ENCODE measurements at regions not wholly inside any gene's neighbourhood (a gene's known extent, or its start where the extent isn't known, plus 50 kb on each side); places are given as distances from the start of the nearest gene placed in this dataset.

DNA sequence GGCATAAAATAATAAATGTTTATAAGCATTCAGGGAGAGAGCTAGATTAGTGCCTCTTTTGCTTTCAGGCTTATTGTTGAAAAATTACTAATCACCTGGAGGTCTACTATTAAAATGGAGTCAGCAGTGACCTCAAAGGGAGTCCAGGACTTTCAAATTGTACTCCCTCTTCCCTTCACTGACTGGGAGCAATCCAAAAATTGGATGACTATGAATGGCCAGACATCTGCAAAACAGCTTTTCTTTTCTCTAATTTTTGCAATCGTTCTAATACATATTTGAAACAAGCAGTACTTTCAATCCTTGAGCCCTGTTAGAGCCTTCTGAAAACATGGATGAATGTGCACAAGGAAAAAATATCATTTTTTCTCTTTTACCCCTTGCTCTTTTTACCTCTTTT is 461.8 kb downstream of the TMEM232 start:
- TF ChIP-seq, protein P1, sequence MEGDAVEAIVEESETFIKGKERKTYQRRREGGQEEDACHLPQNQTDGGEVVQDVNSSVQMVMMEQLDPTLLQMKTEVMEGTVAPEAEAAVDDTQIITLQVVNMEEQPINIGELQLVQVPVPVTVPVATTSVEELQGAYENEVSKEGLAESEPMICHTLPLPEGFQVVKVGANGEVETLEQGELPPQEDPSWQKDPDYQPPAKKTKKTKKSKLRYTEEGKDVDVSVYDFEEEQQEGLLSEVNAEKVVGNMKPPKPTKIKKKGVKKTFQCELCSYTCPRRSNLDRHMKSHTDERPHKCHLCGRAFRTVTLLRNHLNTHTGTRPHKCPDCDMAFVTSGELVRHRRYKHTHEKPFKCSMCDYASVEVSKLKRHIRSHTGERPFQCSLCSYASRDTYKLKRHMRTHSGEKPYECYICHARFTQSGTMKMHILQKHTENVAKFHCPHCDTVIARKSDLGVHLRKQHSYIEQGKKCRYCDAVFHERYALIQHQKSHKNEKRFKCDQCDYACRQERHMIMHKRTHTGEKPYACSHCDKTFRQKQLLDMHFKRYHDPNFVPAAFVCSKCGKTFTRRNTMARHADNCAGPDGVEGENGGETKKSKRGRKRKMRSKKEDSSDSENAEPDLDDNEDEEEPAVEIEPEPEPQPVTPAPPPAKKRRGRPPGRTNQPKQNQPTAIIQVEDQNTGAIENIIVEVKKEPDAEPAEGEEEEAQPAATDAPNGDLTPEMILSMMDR (IDR thresholded peaks at IDR 0.05) = no peak
- no peak for TF ChIP-seq POLR2A (IDR thresholded peaks at IDR 0.05)
